H9 (cell line): ENCODE measurements at regions not wholly inside any gene's neighbourhood (a gene's known extent, or its start where the extent isn't known, plus 50 kb on each side); places are given as distances from the start of the nearest gene placed in this dataset.

Experiments
- DNase-seq: peaks from one replicate; pipeline ENCODE4 v3.0.0-alpha.2; 2017
- H2AFZ ChIP-seq: one replicate; pipeline ENCODE4 v1.6.1; 2013; ENCODE audit warnings: mild to moderate bottlenecking, low read length, control low read depth, moderate library complexity
- H2AK5ac ChIP-seq: 2 replicates; pipeline ENCODE4 v1.6.1; 2013; ENCODE audit warnings: low read length, control low read depth, mixed read lengths; ENCODE audit not compliant: insufficient read length
- H2BK120ac ChIP-seq: one replicate; pipeline ENCODE4 v1.6.1; 2013; ENCODE audit warnings: low read depth, mild to moderate bottlenecking, low read length, control low read depth, inconsistent platforms; ENCODE audit not compliant: poor library complexity, severe bottlenecking
- H2BK12ac ChIP-seq: 2 replicates; pipeline ENCODE4 v1.6.1; 2013; ENCODE audit warnings: low read length, control low read depth, mixed read lengths, low read depth; ENCODE audit not compliant: insufficient read length
- H2BK15ac ChIP-seq: 2 replicates; pipeline ENCODE4 v1.6.1; 2013; ENCODE audit warnings: low read depth, low read length, control low read depth
- H2BK20ac ChIP-seq: one replicate; pipeline ENCODE4 v1.6.1; 2013; ENCODE audit warnings: low read depth, mild to moderate bottlenecking, low read length, control low read depth, inconsistent platforms; ENCODE audit not compliant: poor library complexity, severe bottlenecking
- H2BK5ac ChIP-seq: 2 replicates; pipeline ENCODE4 v1.6.1; 2013; ENCODE audit warnings: low read length, control low read depth, mixed read lengths; ENCODE audit not compliant: insufficient read length
- H3K14ac ChIP-seq: 2 replicates; pipeline ENCODE4 v1.6.1; 2013; ENCODE audit warnings: low read length, control low read depth; ENCODE audit not compliant: insufficient read depth
- H3K18ac ChIP-seq: 2 replicates; pipeline ENCODE4 v1.6.1; 2013; ENCODE audit warnings: low read depth, mild to moderate bottlenecking, mixed read lengths, low read length, control low read depth; ENCODE audit not compliant: insufficient read length
- H3K23ac ChIP-seq: 2 replicates; pipeline ENCODE4 v1.6.1; 2013; ENCODE audit warnings: low read length, control low read depth, mixed read lengths, low read depth; ENCODE audit not compliant: insufficient read length
- H3K23me2 ChIP-seq: 2 replicates; pipeline ENCODE4 v1.6.1; 2013; ENCODE audit warnings: low read depth, mild to moderate bottlenecking, mixed read lengths, low read length, control low read depth; ENCODE audit not compliant: insufficient read length, poor library complexity, severe bottlenecking
- H3K27ac ChIP-seq: 2 replicates; pipeline ENCODE4 v1.5.1; 2013; ENCODE audit warnings: low read length, control low read depth, mixed read lengths, low read depth; ENCODE audit not compliant: insufficient read length
- H3K27me3 ChIP-seq: 2 replicates; pipeline ENCODE4 v1.6.1; 2013; ENCODE audit warnings: low read length, control low read depth, inconsistent platforms; ENCODE audit not compliant: insufficient read depth
- H3K4ac ChIP-seq: 2 replicates; pipeline ENCODE4 v1.6.1; 2013; ENCODE audit warnings: low read depth, mild to moderate bottlenecking, control low read depth, inconsistent platforms, low read length, moderate library complexity
- H3K4me1 ChIP-seq: 2 replicates; pipeline ENCODE4 v1.6.1; 2013; ENCODE audit warnings: low read length, control low read depth, inconsistent platforms; ENCODE audit not compliant: insufficient read depth
- H3K4me2 ChIP-seq: 2 replicates; pipeline ENCODE4 v1.6.1; 2013; ENCODE audit warnings: low read length, control low read depth, mixed read lengths; ENCODE audit not compliant: insufficient read length, insufficient read depth
- H3K56ac ChIP-seq: 2 replicates; pipeline ENCODE4 v1.6.1; 2013; ENCODE audit warnings: low read depth, mild to moderate bottlenecking, mixed read lengths, low read length, control low read depth; ENCODE audit not compliant: insufficient read length
- H3K79me1 ChIP-seq: 2 replicates; pipeline ENCODE4 v1.6.1; 2013; ENCODE audit warnings: low read depth, mild to moderate bottlenecking, moderate library complexity, low read length, control low read depth, inconsistent platforms; ENCODE audit not compliant: insufficient read depth, poor library complexity, severe bottlenecking
- H3K79me2 ChIP-seq: 2 replicates; pipeline ENCODE4 v1.6.1; 2013; ENCODE audit warnings: low read length, control low read depth, inconsistent platforms; ENCODE audit not compliant: insufficient read depth
- H3K9ac ChIP-seq: 2 replicates; pipeline ENCODE4 v1.6.1; 2013; ENCODE audit warnings: low read length, control low read depth, mixed read lengths; ENCODE audit not compliant: insufficient read length; ENCODE audit errors: extremely low read depth
- H3K9me3 ChIP-seq: one replicate; pipeline ENCODE4 v1.6.1; 2013; ENCODE audit warnings: low read depth, low read length, inconsistent platforms; ENCODE audit not compliant: control insufficient read depth
- H3T11ph ChIP-seq: one replicate; pipeline ENCODE4 v1.6.1; 2013; ENCODE audit warnings: mild to moderate bottlenecking, low read length, control low read depth, inconsistent platforms
- H4K20me1 ChIP-seq: one replicate; pipeline ENCODE4 v1.6.1; 2013; ENCODE audit not compliant: control insufficient read depth, insufficient read length, insufficient read depth
- H4K5ac ChIP-seq: 2 replicates; pipeline ENCODE4 v1.6.1; 2013; ENCODE audit warnings: low read depth, mild to moderate bottlenecking, mixed read lengths, low read length, control low read depth; ENCODE audit not compliant: insufficient read length
- H4K8ac ChIP-seq: replicated peaks from 2 replicates; pipeline ENCODE4 v1.6.1; 2013; ENCODE audit warnings: low read length, control low read depth, mixed read lengths, low read depth; ENCODE audit not compliant: insufficient read length
- H4K91ac ChIP-seq: 2 replicates; pipeline ENCODE4 v1.6.1; 2013; ENCODE audit warnings: low read depth, mild to moderate bottlenecking, moderate library complexity, mixed read lengths, low read length, control low read depth; ENCODE audit not compliant: insufficient read length
- H3K27ac Mint-ChIP-seq, 3 experiments: 2 replicates in 2 of 3; 3 replicates in 1 of 3; pipeline ENCODE4 v1.8.0; 2020 to 2021; ENCODE audit warnings: mixed read lengths in 3 of 3, mild to moderate bottlenecking in 1 of 3, moderate library complexity in 1 of 3
- H3K27me3 Mint-ChIP-seq: 2 replicates; pipeline ENCODE4 v1.8.0; 2021; ENCODE audit warnings: low read depth, mild to moderate bottlenecking, moderate library complexity, mixed read lengths
- H3K36me3 Mint-ChIP-seq, 3 experiments: 2 replicates in 2 of 3; 3 replicates in 1 of 3; pipeline ENCODE4 v1.8.0; 2020 to 2021; ENCODE audit warnings: low read depth in 3 of 3, mixed read lengths in 3 of 3; ENCODE audit not compliant: insufficient read depth in 1 of 3
- H3K4me1 Mint-ChIP-seq, 2 experiments: 2 replicates each; pipeline ENCODE4 v1.8.0; 2020; ENCODE audit warnings: mixed read lengths in 2 of 2
- H3K4me3 Mint-ChIP-seq, 2 experiments: 2 replicates in 1 of 2; 3 replicates in 1 of 2; pipeline ENCODE4 v1.8.0; 2020 to 2021; ENCODE audit warnings: mild to moderate bottlenecking in 2 of 2, mixed read lengths in 2 of 2, moderate library complexity in 1 of 2
- H3K9me3 Mint-ChIP-seq, 2 experiments: 2 replicates in 1 of 2; 3 replicates in 1 of 2; pipeline ENCODE4 v1.8.0; 2020; ENCODE audit warnings: mild to moderate bottlenecking in 2 of 2, mixed read lengths in 2 of 2, moderate library complexity in 1 of 2
- WGBS: extraction: QIAGEN DNeasy Blood & Tissue Kit; methylation state at CpG from one replicate; pipeline ENCODE4 v1.1.7; 2013; ENCODE audit warnings: missing lambda C conversion rate, low lambda C conversion rate, mixed read lengths; ENCODE audit not compliant: insufficient read length; ENCODE audit errors: extremely low coverage; 5-methylcytosine and 5-hydroxymethylcytosine counted together
- TF ChIP-seq, protein P1 (sequence below): fragments of 200-600 bp; sonication (generic); conservative IDR thresholded peaks from 3 replicates; pipeline ENCODE4 v1.8.0; 2021; ENCODE audit warnings: antibody characterized with exemption, mild to moderate bottlenecking

DNA sequence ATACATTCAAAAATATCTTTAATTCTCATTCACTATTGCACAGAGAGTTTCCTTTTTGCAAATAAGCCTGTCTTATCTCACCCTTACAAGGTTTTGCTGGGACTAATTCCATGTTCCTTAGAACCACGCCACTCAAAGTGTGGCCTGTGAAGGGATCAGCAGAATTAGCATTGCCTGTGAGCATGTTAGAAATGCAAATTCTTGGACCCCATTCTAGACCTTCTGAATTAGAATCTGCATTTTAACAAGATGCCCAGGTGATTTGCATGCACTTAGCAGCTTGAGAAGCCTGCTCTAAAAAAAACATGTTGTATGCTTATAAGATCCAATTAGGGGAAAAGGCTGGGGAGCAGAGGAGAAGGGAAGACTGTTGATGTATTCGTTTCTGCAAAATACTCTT is 460.0 kb downstream of the NTRK2 start:
- H3K27me3 Mint-ChIP-seq = no peaks in the 10 kb centered on the region
- Histone ChIP-seq H3K4ac (no peak overlapping the region), H3K27ac (no peak overlapping the region), H4K5ac (no peak overlapping the region), H3K23me2 (no peaks in the 10 kb centered on the region), H2AFZ (no peak overlapping the region), H2BK120ac (no peak overlapping the region), H3K56ac (no peak overlapping the region), H3K4me1 (peaks cover 2% of the 10 kb centered on the region; the same call in 1 of the 2 replicates), H4K20me1 (no peaks in the 10 kb centered on the region), H2AK5ac (no peak overlapping the region), H3K79me2 (no peaks in the 10 kb centered on the region), H3K27me3 (no peaks in the 10 kb centered on the region), H3K9ac (no peak overlapping the region), H2BK12ac (no peak overlapping the region), H3K4me2 (no peak overlapping the region), H2BK5ac (no peak overlapping the region), H3K23ac (no peak overlapping the region), H2BK20ac (no peak overlapping the region), H3K9me3 (no peaks in the 10 kb centered on the region), H3K18ac (no peak overlapping the region), H4K8ac (no peak overlapping the region), H3T11ph (no peak overlapping the region), H4K91ac (no peak overlapping the region), H3K14ac (no peak overlapping the region), H2BK15ac (no peak overlapping the region), H3K79me1 (no peaks in the 10 kb centered on the region)
- DNase-seq = no peak
- H3K9me3 Mint-ChIP-seq = peaks cover 14 to 18% of the 10 kb centered on the region in 2 experiments; a peak in 4 of 5 replicates
- no CpG with 5 or more reads among the region's 2 CpGs for WGBS
- peaks cover 6 to 20% (median 14%) of the 10 kb centered on the region in 3 experiments; a peak in 6 of 7 replicates for H3K36me3 Mint-ChIP-seq
- H3K27ac Mint-ChIP-seq = 0 out of 7 replicates have a peak overlapping the region, but pooled peaks of 1 of the 3 experiments have one; percentile 57
- H3K4me3 Mint-ChIP-seq = no peak overlapping the region
- peaks cover 36 to 40% of the 10 kb centered on the region in 2 experiments for H3K4me1 Mint-ChIP-seq
- TF ChIP-seq, protein P1, sequence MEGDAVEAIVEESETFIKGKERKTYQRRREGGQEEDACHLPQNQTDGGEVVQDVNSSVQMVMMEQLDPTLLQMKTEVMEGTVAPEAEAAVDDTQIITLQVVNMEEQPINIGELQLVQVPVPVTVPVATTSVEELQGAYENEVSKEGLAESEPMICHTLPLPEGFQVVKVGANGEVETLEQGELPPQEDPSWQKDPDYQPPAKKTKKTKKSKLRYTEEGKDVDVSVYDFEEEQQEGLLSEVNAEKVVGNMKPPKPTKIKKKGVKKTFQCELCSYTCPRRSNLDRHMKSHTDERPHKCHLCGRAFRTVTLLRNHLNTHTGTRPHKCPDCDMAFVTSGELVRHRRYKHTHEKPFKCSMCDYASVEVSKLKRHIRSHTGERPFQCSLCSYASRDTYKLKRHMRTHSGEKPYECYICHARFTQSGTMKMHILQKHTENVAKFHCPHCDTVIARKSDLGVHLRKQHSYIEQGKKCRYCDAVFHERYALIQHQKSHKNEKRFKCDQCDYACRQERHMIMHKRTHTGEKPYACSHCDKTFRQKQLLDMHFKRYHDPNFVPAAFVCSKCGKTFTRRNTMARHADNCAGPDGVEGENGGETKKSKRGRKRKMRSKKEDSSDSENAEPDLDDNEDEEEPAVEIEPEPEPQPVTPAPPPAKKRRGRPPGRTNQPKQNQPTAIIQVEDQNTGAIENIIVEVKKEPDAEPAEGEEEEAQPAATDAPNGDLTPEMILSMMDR = no peak
